H1 (cell line): ENCODE measurements at regions not wholly inside any gene's neighbourhood (a gene's known extent, or its start where the extent isn't known, plus 50 kb on each side); places are given as distances from the start of the nearest gene placed in this dataset.

Experiments used
- CTCF ChIA-PET: fragments of 300-600 bp; sonication (Branson Sonifier 250); formaldehyde crosslinking; loops from one replicate; lab custom pipeline; 2021; ENCODE audit not compliant: partially characterized antibody; lab: Charles Lee
- POLR2A ChIA-PET: fragments of 300-600 bp; sonication (Branson Sonifier 250); formaldehyde crosslinking; loops from one replicate; lab custom pipeline; 2021; ENCODE audit warnings: inconsistent platforms; ENCODE audit not compliant: partially characterized antibody; lab: Charles Lee
- DNase-seq, 2 experiments: peaks; one replicate each; pipeline versions ENCODE4 v3.0.0 to v3.0.0-alpha.2; 2010 to 2022; ENCODE audit warnings: low spot score in 2 of 2, low read depth in 1 of 2, mixed read lengths in 1 of 2
- FAIRE-seq: peaks from 2 replicates; lab custom pipeline; 2011; peaks lifted over from hg19 to GRCh38; lab: Jason Lieb, UNC
- H2AFZ ChIP-seq: 2 replicates; pipeline ENCODE4 v1.8.1; 2012; ENCODE audit warnings: low read length, inconsistent platforms
- H2AK5ac ChIP-seq: 2 replicates; pipeline ENCODE4 v1.6.1; 2013; ENCODE audit warnings: low read depth, low read length
- H2BK120ac ChIP-seq: replicated peaks from 2 replicates; pipeline ENCODE3; 2013; ENCODE audit warnings: low read depth, low read length, inconsistent platforms
- H2BK12ac ChIP-seq: 2 replicates; pipeline ENCODE4 v1.6.1; 2013; ENCODE audit warnings: low read depth, low read length
- H2BK15ac ChIP-seq: 2 replicates; pipeline ENCODE4 v1.6.1; 2013; ENCODE audit warnings: low read length
- H2BK20ac ChIP-seq: 2 replicates; pipeline ENCODE4 v1.6.1; 2013; ENCODE audit warnings: low read length
- H2BK5ac ChIP-seq: 2 replicates; pipeline ENCODE4 v1.6.1; 2013; ENCODE audit warnings: low read depth, low read length
- H3K14ac ChIP-seq: 2 replicates; pipeline ENCODE4 v1.6.1; 2013; ENCODE audit warnings: inconsistent platforms; ENCODE audit not compliant: insufficient read length
- H3K18ac ChIP-seq: 2 replicates; pipeline ENCODE4 v1.6.1; 2013; ENCODE audit warnings: low read length; ENCODE audit errors: extremely low read depth
- H3K23ac ChIP-seq: 2 replicates; pipeline ENCODE4 v1.6.1; 2013; ENCODE audit warnings: inconsistent platforms; ENCODE audit not compliant: insufficient read length
- H3K23me2 ChIP-seq: 2 replicates; pipeline ENCODE4 v1.6.1; 2013; ENCODE audit warnings: low read depth, low read length
- H3K27ac ChIP-seq: 2 replicates; pipeline ENCODE4 v1.6.1; 2011; ENCODE audit warnings: low read depth, low read length, inconsistent platforms
- H3K27me3 ChIP-seq, 4 experiments: replicated peaks in 1 of 4; 1 replicate in 1 of 4; 2 replicates in 3 of 4; pipeline versions ENCODE4 v1.6.1 to v1.8.1; 2011 to 2013; ENCODE audit warnings: low read length in 3 of 4, mild to moderate bottlenecking in 3 of 4, inconsistent platforms in 2 of 4, mixed read lengths in 2 of 4, moderate library complexity in 1 of 4; ENCODE audit not compliant: control insufficient read depth in 3 of 4, insufficient read depth in 3 of 4; ENCODE audit errors: extremely low read depth in 1 of 4
- H3K36me3 ChIP-seq, 4 experiments: 2 replicates each; pipeline versions ENCODE4 v1.6.1 to v1.8.1; 2011 to 2013; ENCODE audit warnings: mild to moderate bottlenecking in 4 of 4, low read length in 3 of 4, moderate library complexity in 2 of 4, control low read depth in 1 of 4, inconsistent platforms in 1 of 4; ENCODE audit not compliant: insufficient read depth in 4 of 4, control insufficient read depth in 2 of 4
- H3K4ac ChIP-seq: replicated peaks from 2 replicates; pipeline ENCODE3; 2013; ENCODE audit warnings: low read length, low read depth, mixed read lengths, inconsistent platforms; ENCODE audit not compliant: insufficient read length
- H3K4me1 ChIP-seq, 4 experiments: replicated peaks in 1 of 4; 1 replicate in 1 of 4; 2 replicates in 3 of 4; pipeline versions ENCODE4 v1.6.1 to v1.8.1; 2011 to 2013; ENCODE audit warnings: low read length in 3 of 4, inconsistent platforms in 2 of 4, mixed read lengths in 1 of 4; ENCODE audit not compliant: insufficient read depth in 4 of 4, control insufficient read depth in 3 of 4
- H3K4me2 ChIP-seq, 2 experiments: 2 replicates each; pipeline versions ENCODE4 v1.6.1 to v1.8.1; 2011 to 2013; ENCODE audit warnings: low read depth in 2 of 2, low read length in 2 of 2, control low read depth in 1 of 2, inconsistent platforms in 1 of 2, mild to moderate bottlenecking in 1 of 2; ENCODE audit not compliant: insufficient read depth in 1 of 2
- H3K4me3 ChIP-seq, 4 experiments: fragments of 200-600, 300-600 bp in 1 of 4; sonication (generic), shearing (Covaris generic), sonication (Bioruptor Twin) in 1 of 4; 2 replicates each; pipeline versions ENCODE4 v1.5.1 to v1.8.1; 2011 to 2016; ENCODE audit warnings: low read length in 4 of 4, low read depth in 3 of 4, control low read depth in 2 of 4, inconsistent platforms in 2 of 4, mild to moderate bottlenecking in 2 of 4, mixed read lengths in 1 of 4, moderate library complexity in 1 of 4; ENCODE audit not compliant: insufficient read depth in 2 of 4; ENCODE audit errors: extremely low read depth in 1 of 4
- H3K56ac ChIP-seq: replicated peaks from 2 replicates; pipeline ENCODE3; 2013; ENCODE audit warnings: low read depth, mild to moderate bottlenecking, mixed read lengths, low read length, inconsistent platforms; ENCODE audit not compliant: insufficient read length
- H3K79me1 ChIP-seq: 2 replicates; pipeline ENCODE4 v1.6.1; 2013; ENCODE audit warnings: low read depth, low read length, control low read depth
- H3K79me2 ChIP-seq, 2 experiments: 2 replicates each; pipeline versions ENCODE4 v1.6.1 to v1.8.1; 2012 to 2013; ENCODE audit warnings: low read length in 2 of 2, mild to moderate bottlenecking in 2 of 2, inconsistent platforms in 1 of 2; ENCODE audit not compliant: insufficient read depth in 2 of 2, control insufficient read depth in 1 of 2
- H3K9ac ChIP-seq, 4 experiments: replicated peaks in 1 of 4; 1 replicate in 1 of 4; 2 replicates in 3 of 4; pipeline versions ENCODE4 v1.6.1 to v1.8.1; 2011 to 2013; ENCODE audit warnings: low read depth in 3 of 4, low read length in 3 of 4, control low read depth in 2 of 4, mild to moderate bottlenecking in 2 of 4, moderate library complexity in 2 of 4, inconsistent platforms in 1 of 4; ENCODE audit errors: extremely low read depth in 1 of 4
- H3K9me3 ChIP-seq, 2 experiments: 2 replicates each; pipeline versions ENCODE4 v1.6.1 to v1.8.1; 2012 to 2013; ENCODE audit warnings: mild to moderate bottlenecking in 2 of 2, moderate library complexity in 2 of 2, control low read depth in 1 of 2, inconsistent platforms in 1 of 2, low read depth in 1 of 2, low read length in 1 of 2, mixed read lengths in 1 of 2; ENCODE audit not compliant: insufficient read depth in 2 of 2
- H4K20me1 ChIP-seq, 2 experiments: replicated peaks in 1 of 2; 2 replicates each; pipeline versions ENCODE3 to v1.8.1; 2011 to 2013; ENCODE audit warnings: inconsistent platforms in 2 of 2, low read length in 2 of 2, mild to moderate bottlenecking in 1 of 2; ENCODE audit not compliant: insufficient read depth in 2 of 2, control insufficient read depth in 1 of 2
- H4K5ac ChIP-seq: 2 replicates; pipeline ENCODE4 v1.6.1; 2013; ENCODE audit warnings: low read length, low read depth, mixed read lengths, inconsistent platforms; ENCODE audit not compliant: insufficient read length
- H4K8ac ChIP-seq: 2 replicates; pipeline ENCODE4 v1.8.0; 2013; ENCODE audit warnings: mild to moderate bottlenecking, moderate library complexity, low read length, inconsistent platforms; ENCODE audit not compliant: insufficient read depth; ENCODE audit errors: extremely low read depth
- H4K91ac ChIP-seq: replicated peaks from 2 replicates; pipeline ENCODE3; 2013; ENCODE audit warnings: low read length, mixed read lengths, inconsistent platforms; ENCODE audit not compliant: insufficient read length
- GTF2F1 ChIP-seq: IDR thresholded peaks from 2 replicates; pipeline ENCODE4 v1.6.1; 2012; ENCODE audit warnings: low read depth, low read length, improper control_type of control experiment, borderline replicate concordance
- HDAC2 ChIP-seq, 2 experiments: fragments of 300-600 bp in 1 of 2; sonication (generic) in 1 of 2; IDR thresholded peaks; 2 replicates each; pipeline ENCODE4 v1.6.1; 2011 to 2012; ENCODE audit warnings: low read depth in 2 of 2, low read length in 2 of 2, mild to moderate bottlenecking in 2 of 2, moderate library complexity in 2 of 2, borderline replicate concordance in 1 of 2, inconsistent platforms in 1 of 2
- KDM5A ChIP-seq: fragments of 200-600 bp; IDR thresholded peaks from 2 replicates; pipeline ENCODE4 v1.7.1; 2012; ENCODE audit warnings: mild to moderate bottlenecking, low read length, inconsistent platforms, mixed read lengths
- NANOG ChIP-seq: IDR thresholded peaks from 2 replicates; pipeline ENCODE4 v1.6.1; 2011; ENCODE audit warnings: low read length, low read depth, mild to moderate bottlenecking, inconsistent platforms; ENCODE audit not compliant: insufficient read depth, poor library complexity, severe bottlenecking
- SP2 ChIP-seq: IDR thresholded peaks from 2 replicates; pipeline ENCODE4 v1.6.1; 2012; ENCODE audit warnings: mild to moderate bottlenecking, low read length, inconsistent platforms
- WGBS, 2 experiments: shearing (Covaris generic) in 1 of 2; methylation state at CpG; one replicate each; pipeline versions ENCODE4 v1.1.6 to v1.1.7; 2013 to 2015; ENCODE audit warnings: low lambda C conversion rate in 2 of 2, mixed read lengths in 2 of 2, inconsistent platforms in 1 of 2, low coverage in 1 of 2, missing lambda C conversion rate in 1 of 2; ENCODE audit not compliant: insufficient replicate concordance in 2 of 2, insufficient coverage in 1 of 2, insufficient read length in 1 of 2; ENCODE audit errors: extremely low coverage in 1 of 2, missing lambda C conversion rate in 1 of 2; 5-methylcytosine and 5-hydroxymethylcytosine counted together

DNA sequence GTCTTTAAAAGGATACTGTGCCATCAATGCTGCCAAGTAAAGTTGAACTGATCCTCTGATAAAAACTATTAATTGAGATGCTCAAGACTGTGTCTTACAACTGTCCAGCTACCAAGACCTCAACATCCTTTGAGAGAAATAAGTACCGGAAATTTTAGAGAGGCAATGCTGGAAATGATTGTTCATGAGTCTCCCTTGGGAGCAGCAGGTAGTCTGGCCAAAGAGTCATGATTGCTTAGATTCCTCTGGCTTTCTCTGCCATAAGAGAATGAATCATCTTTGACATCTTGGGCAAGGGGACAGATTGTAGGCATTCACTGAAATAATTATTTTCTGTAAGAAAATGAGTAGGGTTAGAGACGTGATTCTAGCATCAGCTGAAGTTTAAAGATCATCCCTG is 466.6 kb upstream of the DAB2 start:
- TF ChIP-seq SP2, result no peak
- no peak for TF ChIP-seq NANOG
- TF ChIP-seq GTF2F1, result no peak
- TF ChIP-seq KDM5A, result no peak
- no peak for TF ChIP-seq HDAC2 (IDR thresholded peaks at IDR 0.05; ENCODE audit: borderline replicate concordance in 1 of 2, low read depth in 2 of 2, low read length in 2 of 2)
- Histone ChIP-seq H2AFZ (no peak overlapping the region), H4K5ac (no peak overlapping the region), H3K79me1 (no peaks in the 10 kb centered on the region), H3K79me2 (no peaks in the 10 kb centered on the region), H3K23ac (no peak overlapping the region), H2BK12ac (no peak overlapping the region), H3K23me2 (no peaks in the 10 kb centered on the region), H3K14ac (no peak overlapping the region), H3K36me3 (no peaks in the 10 kb centered on the region), H2AK5ac (no peak overlapping the region), H3K4me2 (no peak overlapping the region), H3K4ac (no peak overlapping the region), H4K8ac (no peak overlapping the region), H2BK15ac (no peak overlapping the region), H3K56ac (no peak overlapping the region), H3K18ac (no peak overlapping the region), H3K27me3 (no peaks in the 10 kb centered on the region), H4K91ac (no peak overlapping the region), H3K4me1 (no peaks in the 10 kb centered on the region), H2BK5ac (no peak overlapping the region), H2BK120ac (no peak overlapping the region), H3K27ac (no peak overlapping the region), H3K9me3 (no peaks in the 10 kb centered on the region), H4K20me1 (no peaks in the 10 kb centered on the region), H3K9ac (no peak overlapping the region), H3K4me3 (no peak overlapping the region), H2BK20ac (no peak overlapping the region)
- POLR2A ChIA-PET, result no interaction called here
- WGBS, 2 experiments, result 98% methylated on average over 2 of the region's 2 CpGs; no CpG with 5 or more reads in 1 of the 2 experiments
- CTCF ChIA-PET, result no interaction called here
- no peak for DNase-seq
- FAIRE-seq, result no peak
